ENCODE measurements at regions not wholly inside any gene's neighbourhood (a gene's known extent, or its start where the extent isn't known, plus 50 kb on each side); places are given as distances from the start of the nearest gene placed in this dataset.

DNA sequence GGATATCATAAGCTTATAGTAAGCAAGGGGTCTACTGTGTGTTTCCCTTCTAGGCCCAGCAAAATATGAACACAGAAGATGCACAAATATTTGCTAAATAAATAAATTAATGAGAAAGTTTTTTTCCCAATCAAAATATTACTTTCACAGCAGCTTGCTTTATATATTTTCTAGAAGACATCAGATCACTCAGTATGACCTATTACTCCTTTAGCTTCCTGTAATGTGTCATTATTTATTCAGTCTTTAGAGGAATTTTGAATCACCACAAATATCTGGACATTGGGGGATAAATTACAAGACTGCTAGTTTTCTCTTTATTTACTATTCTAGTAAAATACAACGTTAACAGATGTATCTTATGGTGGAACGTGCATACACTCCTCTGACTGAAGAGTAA is 765.8 kb upstream of the POM121L12 start:
- Histone ChIP-seq H3K27ac (no peak overlapping the region), H3K4me3 (no peak overlapping the region), H3K79me2 (ENCODE audit: low read depth) (no peaks in the 10 kb centered on the region), H3K36me3 (no peaks in the 10 kb centered on the region), H3K9me3 (ENCODE audit: low read depth) (no peaks in the 10 kb centered on the region), H3F3A (ENCODE audit: low read depth) (no peaks in the 10 kb centered on the region), H3K4me1 (no peaks in the 10 kb centered on the region), H4K20me1 (ENCODE audit: low read depth) (no peaks in the 10 kb centered on the region), H3K9ac (no peak overlapping the region), H2AFZ (replicated peaks) (no peak overlapping the region), H3K27me3 (no peaks in the 10 kb centered on the region), H3K4me2 (no peak overlapping the region)
- H3K9me3 Mint-ChIP-seq = peaks cover 7% of the 10 kb centered on the region
- H3K36me3 Mint-ChIP-seq = no peaks in the 10 kb centered on the region
- peaks cover 13% of the 10 kb centered on the region for H3K4me1 Mint-ChIP-seq
- H3K4me3 Mint-ChIP-seq = no peak overlapping the region
- DNase-seq (ENCODE audit: low spot score) = no peak
- H3K27ac Mint-ChIP-seq = no peak overlapping the region
- H3K27me3 Mint-ChIP-seq (ENCODE audit: insufficient read depth, low read depth) = peaks cover 6% of the 10 kb centered on the region
- TF ChIP-seq EZH2 (IDR thresholded peaks at IDR 0.05) = no peak

DNA sequence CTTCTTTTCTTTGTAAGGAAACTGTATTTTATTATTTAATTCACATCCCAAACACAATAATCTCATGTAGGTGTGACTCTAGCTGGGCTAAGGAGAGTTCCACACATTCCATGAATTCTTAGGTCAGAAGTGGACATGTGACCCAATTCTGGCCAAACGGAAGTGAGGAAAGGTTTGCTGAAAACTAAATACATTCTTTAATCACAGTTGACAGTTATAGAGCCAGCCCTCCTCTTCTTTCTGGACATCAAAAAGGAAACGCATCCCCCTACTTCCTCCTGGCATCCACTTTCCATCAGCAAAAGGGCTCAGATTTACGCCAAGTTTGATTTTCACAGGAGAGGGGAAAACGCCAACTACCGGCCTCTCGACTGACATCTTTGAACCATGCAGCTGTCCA is 774.4 kb upstream of the POM121L12 start:
- Histone ChIP-seq H3F3A (ENCODE audit: low read depth) (no peaks in the 10 kb centered on the region), H3K4me2 (no peak overlapping the region), H3K36me3 (no peaks in the 10 kb centered on the region), H2AFZ (replicated peaks) (peak overlapping the region; percentile 63), H3K4me1 (no peaks in the 10 kb centered on the region), H3K9me3 (ENCODE audit: low read depth) (no peaks in the 10 kb centered on the region), H3K9ac (no peak overlapping the region), H3K27ac (no peak overlapping the region), H3K79me2 (ENCODE audit: low read depth) (no peaks in the 10 kb centered on the region), H3K27me3 (no peaks in the 10 kb centered on the region), H4K20me1 (ENCODE audit: low read depth) (no peaks in the 10 kb centered on the region), H3K4me3 (no peak overlapping the region)
- no peak for DNase-seq (ENCODE audit: low spot score)
- H3K4me1 Mint-ChIP-seq = no peaks in the 10 kb centered on the region
- peaks cover 3% of the 10 kb centered on the region for H3K27me3 Mint-ChIP-seq (ENCODE audit: insufficient read depth, low read depth)
- TF ChIP-seq EZH2phosphoT487 (IDR thresholded peaks at IDR 0.05) (no peak), EZH2 (IDR thresholded peaks at IDR 0.05) (no peak)
- TF ChIP-seq, protein P1, sequence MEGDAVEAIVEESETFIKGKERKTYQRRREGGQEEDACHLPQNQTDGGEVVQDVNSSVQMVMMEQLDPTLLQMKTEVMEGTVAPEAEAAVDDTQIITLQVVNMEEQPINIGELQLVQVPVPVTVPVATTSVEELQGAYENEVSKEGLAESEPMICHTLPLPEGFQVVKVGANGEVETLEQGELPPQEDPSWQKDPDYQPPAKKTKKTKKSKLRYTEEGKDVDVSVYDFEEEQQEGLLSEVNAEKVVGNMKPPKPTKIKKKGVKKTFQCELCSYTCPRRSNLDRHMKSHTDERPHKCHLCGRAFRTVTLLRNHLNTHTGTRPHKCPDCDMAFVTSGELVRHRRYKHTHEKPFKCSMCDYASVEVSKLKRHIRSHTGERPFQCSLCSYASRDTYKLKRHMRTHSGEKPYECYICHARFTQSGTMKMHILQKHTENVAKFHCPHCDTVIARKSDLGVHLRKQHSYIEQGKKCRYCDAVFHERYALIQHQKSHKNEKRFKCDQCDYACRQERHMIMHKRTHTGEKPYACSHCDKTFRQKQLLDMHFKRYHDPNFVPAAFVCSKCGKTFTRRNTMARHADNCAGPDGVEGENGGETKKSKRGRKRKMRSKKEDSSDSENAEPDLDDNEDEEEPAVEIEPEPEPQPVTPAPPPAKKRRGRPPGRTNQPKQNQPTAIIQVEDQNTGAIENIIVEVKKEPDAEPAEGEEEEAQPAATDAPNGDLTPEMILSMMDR (IDR thresholded peaks at IDR 0.05) = no peak
- peaks cover 21% of the 10 kb centered on the region for H3K9me3 Mint-ChIP-seq
- H3K27ac Mint-ChIP-seq = peak overlapping the region; percentile 60
- no peak overlapping the region for H3K4me3 Mint-ChIP-seq
- no peaks in the 10 kb centered on the region for H3K36me3 Mint-ChIP-seq

DNA sequence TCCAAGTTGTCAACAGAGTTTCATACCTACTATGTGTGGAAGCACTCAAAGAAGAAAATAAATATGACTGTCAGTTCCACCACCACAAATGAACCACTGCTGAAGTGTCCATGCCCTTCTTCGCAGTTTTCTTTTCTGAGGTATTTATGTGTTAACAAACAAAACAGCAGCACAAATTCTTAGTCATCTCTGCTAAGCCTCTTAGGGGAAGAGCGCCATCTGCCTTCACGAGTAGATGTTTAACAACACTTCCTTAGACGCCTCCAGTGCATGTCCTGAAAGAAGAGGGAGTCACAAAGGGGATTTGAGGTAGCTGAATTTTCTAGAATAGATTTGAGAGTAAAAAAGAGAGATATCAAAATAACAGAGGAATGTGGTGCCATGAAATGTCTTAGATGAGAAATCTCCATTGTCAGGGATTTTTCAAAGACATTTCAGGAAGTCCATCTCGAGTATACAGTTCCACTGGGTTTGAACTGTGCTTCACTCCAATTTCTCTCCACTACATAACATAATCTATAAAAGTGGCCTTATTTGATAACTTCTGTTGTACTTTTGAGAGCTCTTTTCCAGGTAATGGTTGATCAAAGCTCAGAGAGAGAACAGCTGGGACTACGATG is 775.3 kb upstream of the POM121L12 start:
- Histone ChIP-seq H3K27me3 (no peaks in the 10 kb centered on the region), H3K36me3 (no peaks in the 10 kb centered on the region), H3F3A (ENCODE audit: low read depth) (no peaks in the 10 kb centered on the region), H3K79me2 (ENCODE audit: low read depth) (no peaks in the 10 kb centered on the region), H3K9me3 (ENCODE audit: low read depth) (no peaks in the 10 kb centered on the region), H3K27ac (no peak overlapping the region), H3K4me2 (no peak overlapping the region), H3K4me3 (no peak overlapping the region), H2AFZ (replicated peaks) (peak overlapping the region; percentile 8), H3K9ac (no peak overlapping the region), H4K20me1 (ENCODE audit: low read depth) (no peaks in the 10 kb centered on the region), H3K4me1 (no peaks in the 10 kb centered on the region)
- H3K27me3 Mint-ChIP-seq (ENCODE audit: insufficient read depth, low read depth) = peaks cover 3% of the 10 kb centered on the region
- peak; percentile 72 for DNase-seq (ENCODE audit: low spot score)
- no peak overlapping the region for H3K4me3 Mint-ChIP-seq
- H3K4me1 Mint-ChIP-seq = no peaks in the 10 kb centered on the region
- H3K36me3 Mint-ChIP-seq = no peaks in the 10 kb centered on the region
- H3K27ac Mint-ChIP-seq = no peak overlapping the region
- H3K9me3 Mint-ChIP-seq = peaks cover 21% of the 10 kb centered on the region
- TF ChIP-seq, protein P1 (IDR thresholded peaks at IDR 0.05) = peak; percentile 62
- TF ChIP-seq EZH2phosphoT487 (IDR thresholded peaks at IDR 0.05) = no peak

DNA sequence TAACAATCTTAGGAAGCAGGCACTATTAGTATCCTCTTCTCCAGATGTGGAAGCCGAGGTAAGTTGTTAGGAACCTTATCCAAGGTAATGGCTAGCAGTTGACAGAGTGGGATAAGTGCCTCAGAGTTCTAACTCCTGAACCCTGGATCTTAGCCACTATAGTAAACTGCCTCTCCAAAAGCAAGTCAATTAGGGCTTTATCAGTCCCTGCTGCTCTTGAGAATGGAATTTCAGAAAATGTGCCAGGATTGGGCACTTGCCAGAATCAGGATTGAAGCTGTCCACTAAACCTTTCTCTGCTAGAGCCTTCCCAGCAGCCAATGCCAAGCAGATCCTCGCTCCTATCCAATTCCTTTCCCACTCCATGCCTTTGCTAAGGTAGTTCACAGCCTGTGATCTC is 777.5 kb upstream of the POM121L12 start:
- Histone ChIP-seq H3F3A (ENCODE audit: low read depth) (no peaks in the 10 kb centered on the region), H3K27me3 (no peaks in the 10 kb centered on the region), H2AFZ (replicated peaks) (no peak overlapping the region), H3K36me3 (no peaks in the 10 kb centered on the region), H4K20me1 (ENCODE audit: low read depth) (no peaks in the 10 kb centered on the region), H3K27ac (no peak overlapping the region), H3K4me1 (no peaks in the 10 kb centered on the region), H3K9ac (no peak overlapping the region), H3K79me2 (ENCODE audit: low read depth) (no peaks in the 10 kb centered on the region), H3K9me3 (ENCODE audit: low read depth) (no peaks in the 10 kb centered on the region), H3K4me2 (no peak overlapping the region), H3K4me3 (no peak overlapping the region)
- H3K9me3 Mint-ChIP-seq = peaks cover 19% of the 10 kb centered on the region
- TF ChIP-seq, protein P1 (IDR thresholded peaks at IDR 0.05) = no peak
- no peak for TF ChIP-seq EZH2phosphoT487 (IDR thresholded peaks at IDR 0.05)
- no peak for TF ChIP-seq EZH2 (IDR thresholded peaks at IDR 0.05)
- no peak overlapping the region for H3K27ac Mint-ChIP-seq
- peaks cover 3% of the 10 kb centered on the region for H3K27me3 Mint-ChIP-seq (ENCODE audit: insufficient read depth, low read depth)
- no peak for DNase-seq (ENCODE audit: low spot score)
- H3K36me3 Mint-ChIP-seq = no peaks in the 10 kb centered on the region
- H3K4me1 Mint-ChIP-seq = peaks cover 11% of the 10 kb centered on the region
- H3K4me3 Mint-ChIP-seq = no peak overlapping the region

Measured in neural progenitor cell (in vitro differentiated cells).